ENCODE measurements at regions not wholly inside any gene's neighbourhood (a gene's known extent, or its start where the extent isn't known, plus 50 kb on each side); places are given as distances from the start of the nearest gene placed in this dataset.

DNA sequence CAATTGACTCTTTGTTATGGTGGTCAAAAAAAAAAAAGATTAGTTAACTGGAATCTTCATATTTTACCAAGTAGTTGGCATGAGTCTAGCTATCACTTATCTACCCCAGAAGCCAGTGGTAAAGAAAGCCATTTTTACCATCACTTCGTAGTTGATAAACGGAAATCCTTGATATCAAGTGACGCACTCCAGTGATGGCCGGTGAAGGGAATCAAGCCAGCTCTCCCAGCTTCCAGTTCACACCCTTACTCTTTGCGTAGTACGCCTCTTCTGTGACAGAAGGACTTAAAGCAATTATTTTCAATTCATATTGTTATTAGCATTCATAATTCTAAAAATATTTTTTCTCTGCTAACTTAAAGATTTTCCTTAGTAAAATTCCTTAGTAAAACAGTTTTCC lies 447.9 kb downstream of the GPATCH2 start:
- H3K9me3 ChIP-seq (replicated peaks in 1 of 3), result peaks cover 0 to 6% (median 0%) of the 10 kb centered on the region in 3 donors
- WGBS, 4 donors, result 78 to 90% (median 84%) methylated on average over 6 of the region's 6 CpGs
- H3K27ac ChIP-seq, result no peak overlapping the region
- DNase-seq, result no peak
- H3K27me3 ChIP-seq, result no peaks in the 10 kb centered on the region
- intact Hi-C loops (cut with DNase I), result no loop called here
- TF ChIP-seq CTCF (IDR thresholded peaks at IDR 0.05), result no peak
- TF ChIP-seq POLR2A (IDR thresholded peaks at IDR 0.05), result no peak
- no peak overlapping the region for H3K4me3 ChIP-seq
- H3K4me1 ChIP-seq (replicated peaks in 1 of 2), result no peaks in the 10 kb centered on the region
- H3K36me3 ChIP-seq (replicated peaks in 1 of 2), result no peaks in the 10 kb centered on the region

- H3K27me3 ChIP-seq, result no peaks in the 10 kb centered on the region
- TF ChIP-seq CTCF (IDR thresholded peaks at IDR 0.05), result no peak
- no peak for TF ChIP-seq POLR2A (IDR thresholded peaks at IDR 0.05)
- H3K36me3 ChIP-seq (replicated peaks in 1 of 2), result no peaks in the 10 kb centered on the region
- intact Hi-C loops (cut with DNase I), result no loop called here
- no peak for DNase-seq
- H3K4me3 ChIP-seq, result no peak overlapping the region
- peaks cover 0 to 6% (median 0%) of the 10 kb centered on the region in 3 donors for H3K9me3 ChIP-seq (replicated peaks in 1 of 3)
- H3K4me1 ChIP-seq (replicated peaks in 1 of 2), result no peaks in the 10 kb centered on the region
- no peak overlapping the region for H3K27ac ChIP-seq
Measured at GRCh38 chr1:217181756-217182155, 449.1 kb downstream of the GPATCH2 start.

GRCh38 chr1:217181176-217181746 lies 449.6 kb downstream of the GPATCH2 start:
- TF ChIP-seq POLR2A (IDR thresholded peaks at IDR 0.05), result no peak
- TF ChIP-seq CTCF (IDR thresholded peaks at IDR 0.05), result no peak
- intact Hi-C loops (cut with DNase I), result no loop called here
- peaks cover 0 to 2% (median 0%) of the 10 kb centered on the region in 3 donors for H3K9me3 ChIP-seq (replicated peaks in 1 of 3)
- H3K4me3 ChIP-seq, result no peak overlapping the region
- H3K27ac ChIP-seq, result no peak overlapping the region
- no peak for DNase-seq
- H3K4me1 ChIP-seq (replicated peaks in 1 of 2), result no peaks in the 10 kb centered on the region
- no peaks in the 10 kb centered on the region for H3K27me3 ChIP-seq
- 42 to 55% (median 49%) methylated on average over 3 of the region's 3 CpGs for WGBS, 4 donors
- no peaks in the 10 kb centered on the region for H3K36me3 ChIP-seq (replicated peaks in 1 of 2)

DNA sequence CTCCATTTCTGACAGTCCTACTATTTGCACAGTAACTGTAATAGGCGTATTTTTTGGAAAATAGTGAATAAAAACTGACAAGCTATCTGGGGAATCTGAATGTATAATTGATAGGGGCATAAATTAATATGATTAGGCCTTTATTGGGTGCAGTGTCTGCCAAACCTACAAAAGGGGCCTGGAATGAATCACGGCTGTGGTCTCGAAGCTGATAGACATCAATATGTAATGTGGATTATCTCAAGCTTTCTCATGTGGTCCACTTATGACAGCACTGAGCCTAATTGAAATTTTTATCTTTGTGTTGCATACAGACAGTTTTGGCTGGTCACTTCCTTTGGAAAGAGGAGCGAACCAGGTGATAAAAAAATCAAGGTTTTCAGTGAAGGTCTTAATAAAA lies 450.4 kb downstream of the GPATCH2 start:
- no peak overlapping the region for H3K27ac ChIP-seq
- TF ChIP-seq POLR2A (IDR thresholded peaks at IDR 0.05), result no peak
- no peak for TF ChIP-seq CTCF (IDR thresholded peaks at IDR 0.05)
- H3K9me3 ChIP-seq (replicated peaks in 1 of 3), result no peaks in the 10 kb centered on the region
- no peaks in the 10 kb centered on the region for H3K4me1 ChIP-seq (replicated peaks in 1 of 2)
- intact Hi-C loops (cut with DNase I), result no loop called here
- DNase-seq, result no peak
- H3K4me3 ChIP-seq, result no peak overlapping the region
- no peaks in the 10 kb centered on the region for H3K36me3 ChIP-seq (replicated peaks in 1 of 2)
- 71 to 76% (median 73%) methylated on average over 4 of the region's 4 CpGs for WGBS, 4 donors
- no peaks in the 10 kb centered on the region for H3K27me3 ChIP-seq

Data from adrenal gland (tissue), 9 donors.